Kidney capillary endothelial cell (primary cell): ENCODE measurements at regions not wholly inside any gene's neighbourhood (a gene's known extent, or its start where the extent isn't known, plus 50 kb on each side); places are given as distances from the start of the nearest gene placed in this dataset.
"Not testable (repeated sequence)": the region's sequence is repeated elsewhere in the genome, so short reads cannot be mapped to it uniquely, and the experiment has no call there.

Experiments
- DNase-seq: peaks from one replicate; pipeline ENCODE4 v3.0.0-alpha.2; 2018; ENCODE audit warnings: low spot score

GRCh38 chr4:1572964-1573720, 111.0 kb downstream of the FAM53A start:
- DNase-seq, result no peak

DNA sequence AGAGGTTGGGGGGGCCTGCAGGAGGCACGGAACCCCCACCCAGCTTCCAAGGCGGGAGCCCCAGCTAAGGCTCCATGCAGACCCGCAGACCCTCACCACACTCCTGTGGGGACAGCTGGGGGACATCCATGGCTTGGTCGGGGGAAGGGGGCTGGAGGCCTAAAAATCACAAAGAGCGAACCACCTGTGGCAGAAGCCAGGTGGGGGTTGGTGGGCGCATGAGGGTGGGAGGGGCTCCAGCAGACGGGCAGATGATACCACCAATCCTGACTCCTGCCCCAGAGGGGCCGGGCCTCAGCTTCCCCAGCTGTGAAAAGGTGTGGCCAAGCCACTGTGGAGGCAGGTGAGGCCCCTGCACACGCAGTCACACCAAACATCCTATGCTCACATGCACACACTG, 111.6 kb downstream of the FAM53A start:
- DNase-seq, result no peak

GRCh38 chr4:1572010-1572385, 112.1 kb downstream of the FAM53A start:
- DNase-seq, result no peak

DNA sequence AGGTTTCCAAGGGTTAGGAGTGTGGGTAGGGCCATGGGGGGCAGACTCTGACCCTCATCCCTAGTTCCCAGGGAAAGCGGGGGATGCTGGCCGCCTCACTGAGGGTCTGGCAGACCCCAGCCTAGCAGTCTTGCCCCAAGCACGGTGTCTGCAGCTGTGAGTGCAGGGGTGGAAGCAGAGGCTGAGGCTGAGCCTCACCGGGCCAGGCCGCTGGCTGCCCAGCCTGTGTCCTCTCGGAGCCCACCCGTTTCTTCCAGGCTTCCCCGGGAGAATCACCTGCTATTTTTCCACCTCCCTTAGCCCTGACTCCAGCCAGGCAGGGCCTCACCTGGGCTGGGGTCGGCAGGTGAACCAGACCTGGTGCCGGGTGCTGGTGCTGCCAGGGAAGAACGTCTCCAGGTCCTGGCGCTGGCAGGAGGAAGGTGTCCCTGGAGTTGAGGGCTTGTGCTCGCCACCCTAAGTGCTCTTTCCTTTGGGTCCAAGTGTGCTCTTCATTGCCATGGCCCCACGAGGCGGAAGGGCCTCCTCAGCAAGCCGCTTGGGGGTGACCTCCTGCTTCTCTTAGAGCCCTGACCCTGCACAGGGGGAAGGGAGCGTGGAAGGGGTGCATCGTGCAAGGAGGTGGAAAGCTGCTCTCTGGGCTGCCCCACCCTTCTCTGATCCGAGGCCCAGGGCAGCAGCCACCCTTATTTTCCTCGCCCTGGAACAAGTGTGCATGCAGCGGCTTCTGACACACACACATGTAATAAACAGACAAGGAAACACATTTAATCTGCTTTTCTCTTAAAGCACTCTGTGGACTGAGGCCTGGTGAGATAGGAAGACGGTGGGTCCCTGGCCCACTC, 112.7 kb downstream of the FAM53A start:
- DNase-seq, result no peak

DNA sequence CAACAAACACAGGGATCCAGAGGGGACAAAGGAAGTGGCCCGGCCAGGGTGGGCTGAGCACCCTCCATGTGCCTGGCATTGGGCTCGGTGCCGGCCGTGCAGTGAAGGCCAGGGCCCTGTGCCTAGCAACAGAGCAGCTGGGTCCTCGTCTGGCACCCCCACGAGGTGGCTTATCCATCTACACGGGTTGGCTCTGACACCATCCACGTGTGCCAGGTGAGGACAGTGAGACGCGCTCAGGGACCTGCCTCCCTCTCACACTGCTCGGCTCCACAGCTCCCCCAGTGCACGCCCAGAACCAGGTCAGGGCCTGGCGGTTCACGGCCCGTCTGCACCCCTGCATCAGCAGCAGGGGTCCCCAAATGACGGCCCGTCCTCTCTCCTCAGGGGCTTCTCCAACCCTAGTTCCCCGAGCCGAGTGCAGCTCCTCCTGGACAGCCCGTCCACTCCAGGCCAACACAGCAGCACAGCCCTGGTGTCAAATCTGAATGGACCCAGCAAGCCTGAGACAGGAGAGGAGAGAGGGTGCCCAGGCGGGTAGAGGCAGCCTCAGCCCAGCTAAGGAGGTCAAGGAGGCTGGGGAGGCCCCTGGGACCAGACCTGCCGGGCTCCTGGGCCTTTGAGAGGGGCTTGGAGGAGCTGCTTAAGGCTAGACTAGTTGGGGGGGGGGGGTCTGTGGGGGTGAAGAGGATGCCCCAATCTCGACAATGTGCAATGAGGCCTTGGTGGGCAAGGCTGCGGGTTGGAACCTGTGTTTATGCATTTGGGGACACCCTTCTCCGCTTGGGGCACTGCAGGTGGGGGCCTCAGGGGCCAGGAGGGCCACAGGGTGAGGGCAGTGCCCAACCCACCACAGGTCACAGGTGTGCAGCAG, 113.6 kb downstream of the FAM53A start:
- no peak for DNase-seq

- no peak for DNase-seq
Measured at GRCh38 chr4:1569461-1570151, 114.5 kb downstream of the FAM53A start.

GRCh38 chr4:1568855-1569460, 115.2 kb downstream of the FAM53A start:
- DNase-seq, result peak; percentile 8

DNA sequence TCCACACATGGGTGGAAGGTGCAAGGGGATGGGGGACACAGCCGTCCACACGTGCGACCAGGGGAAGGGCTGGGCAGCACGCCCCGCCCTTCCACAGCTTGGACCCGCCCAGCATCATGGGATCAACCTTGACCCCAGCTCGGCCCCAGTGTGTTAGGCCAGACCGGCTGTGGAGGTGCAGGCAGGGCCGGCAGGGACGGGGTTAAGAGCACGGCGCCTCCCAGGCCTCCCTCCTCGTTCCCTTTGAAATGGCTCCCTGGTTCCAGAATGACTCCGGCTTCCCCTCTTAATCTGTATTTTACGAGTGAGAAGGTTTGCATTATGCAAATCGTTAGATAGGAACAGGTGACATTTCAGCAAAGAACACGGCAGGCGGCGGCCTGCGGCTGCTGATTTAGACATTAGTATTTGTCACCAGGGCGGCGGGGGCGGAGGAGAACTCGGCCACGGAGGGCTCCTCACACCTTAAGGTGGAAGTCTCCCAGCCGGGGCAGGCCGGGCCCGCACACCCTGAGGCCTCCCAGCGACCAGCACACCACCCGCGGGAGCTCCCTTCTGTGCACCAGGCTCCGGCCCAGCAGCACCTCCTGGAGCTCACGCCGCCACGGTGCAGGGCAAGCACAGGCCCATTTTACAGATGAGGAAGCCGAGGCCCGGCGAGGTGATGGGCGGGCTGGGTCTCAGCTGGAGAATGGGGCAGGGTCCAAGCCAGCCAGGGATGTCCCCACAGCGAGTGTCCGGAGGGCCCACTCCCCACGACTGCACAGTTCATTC, 116.1 kb downstream of the FAM53A start:
- DNase-seq, result no peak

DNA sequence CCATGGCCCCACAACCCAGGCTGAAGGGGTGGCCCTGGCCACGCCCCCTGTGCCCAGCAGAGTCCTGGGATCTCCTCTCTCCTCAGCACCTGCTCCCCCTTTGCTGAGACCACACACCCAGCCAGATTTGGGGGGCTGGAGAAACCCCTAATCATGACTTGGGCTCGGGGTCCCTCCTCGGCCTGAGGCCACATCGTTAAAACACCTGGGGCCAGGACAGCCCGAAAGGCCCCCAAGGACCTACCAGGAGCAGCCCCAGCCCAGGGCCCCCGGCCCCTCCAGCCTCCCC, 116.7 kb downstream of the FAM53A start:
- DNase-seq, result no peak

DNA sequence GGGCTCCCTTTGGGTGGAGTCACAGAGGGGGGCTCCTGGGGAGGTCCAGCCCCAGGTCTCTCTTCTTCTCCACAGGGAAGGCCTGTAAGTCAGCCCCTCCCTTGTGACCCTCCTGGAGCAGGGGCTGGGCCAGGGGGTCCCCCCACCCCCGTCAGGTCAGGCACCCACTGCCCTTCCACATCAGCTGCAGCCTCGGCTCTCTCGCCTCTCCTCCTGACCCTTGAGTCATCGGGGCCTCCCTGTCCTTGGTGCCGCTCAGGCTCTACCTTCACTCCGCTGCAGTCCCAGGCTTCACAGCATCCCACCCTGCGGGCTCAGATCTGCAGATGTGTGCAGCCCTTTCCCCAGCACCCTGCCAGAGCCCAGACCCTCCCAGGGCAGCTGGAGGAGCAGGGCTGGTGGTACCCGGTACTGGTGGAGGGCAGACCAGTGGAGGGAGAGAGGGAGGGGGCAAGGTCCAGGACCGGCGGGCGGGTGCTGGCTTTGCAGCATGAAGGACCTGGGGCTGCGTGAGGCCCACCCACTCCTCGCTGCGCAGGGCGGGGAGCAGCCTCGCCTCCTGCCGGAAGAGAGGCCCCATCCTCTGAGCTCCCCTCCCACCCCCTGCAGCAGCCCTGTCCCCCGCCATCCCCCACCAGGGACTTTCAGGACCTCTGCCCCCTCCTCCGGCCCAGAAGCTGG, 117.1 kb downstream of the FAM53A start:
- DNase-seq, result no peak

DNA sequence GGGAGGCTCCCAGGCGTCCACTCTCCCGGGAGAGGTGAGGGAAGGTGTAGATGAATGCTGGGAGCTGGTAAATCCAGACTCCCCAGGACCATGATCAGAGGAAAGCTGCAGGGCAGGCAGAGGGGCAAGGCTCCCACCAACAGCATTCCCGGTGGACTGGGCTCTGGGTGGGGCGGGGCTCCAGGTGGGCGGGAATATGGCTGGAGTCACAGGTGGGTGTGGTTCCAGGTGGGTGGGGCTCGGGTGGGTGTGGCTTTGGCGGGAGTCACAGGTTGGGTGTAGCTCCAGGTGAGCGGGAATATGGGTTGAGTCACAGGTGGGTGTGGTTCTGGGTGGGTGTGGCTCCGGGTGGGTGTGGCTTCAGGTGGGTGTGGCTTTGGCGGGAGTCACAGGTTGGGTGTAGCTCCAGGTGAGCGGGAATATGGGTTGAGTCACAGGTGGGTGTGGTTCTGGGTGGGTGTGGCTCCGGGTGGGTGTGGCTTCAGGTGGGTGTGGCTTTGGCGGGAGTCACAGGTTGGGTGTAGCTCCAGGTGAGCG, 117.7 kb downstream of the FAM53A start:
- not testable (repeated sequence) for DNase-seq

- DNase-seq, result no peak
Measured at GRCh38 chr4:1565598-1566295, 118.4 kb downstream of the FAM53A start.

GRCh38 chr4:1564535-1565375, 119.4 kb downstream of the FAM53A start:
- no peak for DNase-seq

DNA sequence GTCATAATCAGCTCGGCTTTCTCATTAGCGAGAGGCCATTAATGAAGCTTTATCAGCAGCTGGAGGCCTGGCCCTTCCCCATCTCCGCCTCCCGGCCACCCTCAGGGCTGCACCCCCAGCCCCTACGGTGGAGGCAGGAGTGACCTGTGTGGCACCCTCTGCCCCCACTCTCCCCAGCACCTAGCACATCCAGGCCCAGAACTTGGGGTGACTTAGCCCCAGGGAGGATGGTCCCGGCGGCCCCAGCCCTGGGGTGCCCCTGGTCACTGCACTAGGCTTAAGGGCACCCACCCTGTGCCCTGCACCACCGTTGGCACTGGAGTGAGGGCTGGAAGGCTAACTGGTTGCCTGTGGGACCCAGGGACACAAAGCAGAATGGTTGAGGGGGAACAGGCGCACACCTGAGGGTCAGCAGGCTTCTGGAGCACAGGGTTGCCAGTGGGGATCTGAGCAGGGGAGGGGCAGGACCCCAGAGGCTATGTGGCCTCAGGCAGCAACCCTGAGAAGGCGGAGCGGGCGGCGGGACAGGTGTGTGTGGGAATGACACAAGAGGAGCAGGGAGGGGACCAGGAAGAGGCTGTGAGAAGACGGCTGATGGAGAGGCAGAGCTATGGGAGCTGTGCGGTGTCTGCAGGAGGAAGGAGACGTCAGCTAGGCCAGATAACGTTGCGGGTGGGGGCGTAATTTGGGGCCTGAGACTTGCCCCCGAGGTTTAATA, 120.2 kb downstream of the FAM53A start:
- DNase-seq, result no peak

GRCh38 chr4:1563241-1563640, 120.9 kb downstream of the FAM53A start:
- no peak for DNase-seq

DNA sequence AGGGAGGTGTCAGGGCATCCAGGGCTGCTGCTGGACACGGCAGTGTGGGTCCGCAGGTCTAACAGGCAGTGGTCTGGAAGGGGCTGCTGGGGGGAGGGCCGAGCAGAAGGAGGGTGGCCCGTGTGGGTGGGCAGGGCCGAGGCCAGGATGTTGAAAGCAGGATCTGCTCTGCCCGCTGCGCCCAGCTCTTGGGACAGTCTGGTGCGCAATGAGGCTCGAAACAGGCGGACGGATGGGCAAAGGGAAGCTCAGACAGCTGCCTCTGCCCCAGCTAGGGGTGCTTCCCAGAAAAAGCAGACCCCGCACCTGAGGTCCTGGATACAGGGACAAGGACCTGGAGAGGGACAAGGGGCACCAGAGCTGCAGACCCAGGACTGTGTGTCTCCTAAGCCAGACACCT, 121.3 kb downstream of the FAM53A start:
- DNase-seq, result no peak

DNA sequence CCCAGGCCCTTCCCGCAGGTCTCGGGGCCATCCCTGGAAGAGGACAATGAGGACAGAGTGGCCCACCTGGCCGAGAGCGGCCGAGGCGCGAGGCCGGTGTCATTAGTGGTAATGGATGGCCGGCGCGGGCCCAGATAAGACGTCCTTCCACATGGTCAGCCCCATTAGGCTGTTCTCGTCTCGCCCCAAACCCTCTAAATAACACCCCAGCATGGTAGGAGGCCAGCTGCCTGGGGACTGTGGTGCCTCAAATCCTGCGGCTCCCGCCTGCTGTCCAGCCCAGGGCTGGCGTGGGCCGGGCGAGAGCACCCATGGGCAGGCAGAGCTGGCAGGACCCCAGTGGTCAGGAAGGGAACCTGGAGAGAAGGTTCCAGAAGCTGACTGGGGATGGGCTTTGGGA, 121.7 kb downstream of the FAM53A start:
- DNase-seq, result no peak
